CD8-positive, alpha-beta memory T cell (primary cell): ENCODE measurements at regions not wholly inside any gene's neighbourhood (a gene's known extent, or its start where the extent isn't known, plus 50 kb on each side); places are given as distances from the start of the nearest gene placed in this dataset.

ENCODE experiments used
- CTCF ChIA-PET: fragments of 350-600 bp; sonication (Branson Sonifier 250); formaldehyde crosslinking; loops from one replicate; lab custom pipeline; 2021; ENCODE audit warnings: antibody characterized with exemption; lab: Charles Lee
- POLR2A ChIA-PET: fragments of 350-600 bp; sonication (Branson Sonifier 250); formaldehyde crosslinking; loops from one replicate; lab custom pipeline; 2021; ENCODE audit warnings: antibody characterized with exemption; lab: Charles Lee
- DNase-seq, 5 donors: peaks; one replicate each; pipeline versions ENCODE4 v3.0.0 to v3.0.0-alpha.2; 2020 to 2022; ENCODE audit warnings: mixed read lengths in 1 of 5
- H3K27ac ChIP-seq: one replicate; pipeline ENCODE4 v1.7.0; 2013; ENCODE audit warnings: low read depth, mild to moderate bottlenecking, low read length, moderate library complexity
- H3K27me3 ChIP-seq: 2 replicates; pipeline ENCODE4 v1.7.0; 2013; ENCODE audit warnings: low read length, mild to moderate bottlenecking; ENCODE audit not compliant: insufficient read depth, poor library complexity, severe bottlenecking
- H3K36me3 ChIP-seq: 2 replicates; pipeline ENCODE4 v1.7.0; 2013; ENCODE audit warnings: mild to moderate bottlenecking, low read length, moderate library complexity; ENCODE audit not compliant: insufficient read depth
- H3K4me1 ChIP-seq: 2 replicates; pipeline ENCODE4 v1.7.0; 2013; ENCODE audit warnings: mild to moderate bottlenecking, low read length, moderate library complexity; ENCODE audit not compliant: insufficient read depth
- H3K4me3 ChIP-seq: 2 replicates; pipeline ENCODE4 v1.7.0; 2013; ENCODE audit warnings: mild to moderate bottlenecking, low read length
- H3K9me3 ChIP-seq: 2 replicates; pipeline ENCODE4 v1.7.0; 2013; ENCODE audit warnings: mild to moderate bottlenecking, low read length
- H3K27ac Mint-ChIP-seq, 8 donors: one replicate each; pipeline ENCODE4 v1.8.0; 2020 to 2021; ENCODE audit warnings: mixed read lengths in 8 of 8, mild to moderate bottlenecking in 6 of 8, inconsistent platforms in 3 of 8, moderate library complexity in 3 of 8
- H3K27me3 Mint-ChIP-seq, 2 donors: one replicate each; pipeline ENCODE4 v1.8.0; 2020 to 2021; ENCODE audit warnings: mixed read lengths in 2 of 2, mild to moderate bottlenecking in 1 of 2, moderate library complexity in 1 of 2
- H3K36me3 Mint-ChIP-seq, 3 donors: one replicate each; pipeline ENCODE4 v1.8.0; 2020 to 2021; ENCODE audit warnings: mixed read lengths in 3 of 3, inconsistent platforms in 1 of 3, mild to moderate bottlenecking in 1 of 3
- H3K4me1 Mint-ChIP-seq, 3 donors: one replicate each; pipeline ENCODE4 v1.8.0; 2020 to 2021; ENCODE audit warnings: mixed read lengths in 3 of 3, inconsistent platforms in 1 of 3, mild to moderate bottlenecking in 1 of 3
- H3K4me3 Mint-ChIP-seq, 7 donors: one replicate each; pipeline ENCODE4 v1.8.0; 2020 to 2021; ENCODE audit warnings: mixed read lengths in 7 of 7, mild to moderate bottlenecking in 6 of 7, moderate library complexity in 4 of 7, inconsistent platforms in 2 of 7
- H3K9me3 Mint-ChIP-seq, 5 donors: one replicate each; pipeline ENCODE4 v1.8.0; 2020 to 2022; ENCODE audit warnings: mixed read lengths in 5 of 5, mild to moderate bottlenecking in 3 of 5, moderate library complexity in 2 of 5, inconsistent platforms in 1 of 5

DNA sequence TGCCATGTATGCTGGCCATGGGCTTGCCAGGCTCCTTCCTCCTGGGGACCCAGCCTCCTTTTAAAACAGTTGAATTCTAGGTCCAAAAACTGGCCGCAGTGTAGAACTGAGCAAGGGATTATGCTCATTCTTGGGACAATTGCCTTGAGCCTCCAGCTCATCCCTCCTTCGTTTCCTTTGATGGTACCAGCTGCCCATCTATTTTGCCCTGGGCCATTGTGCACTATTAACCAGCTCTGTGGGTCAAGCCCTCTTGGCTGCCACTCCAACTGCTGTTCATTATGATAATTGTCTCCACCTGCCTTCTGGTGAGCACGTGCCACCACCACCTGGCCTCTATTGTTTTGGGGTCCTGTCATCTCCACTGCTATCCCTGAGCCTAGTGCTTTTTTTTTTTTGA, 75.8 kb upstream of the SYN2 start:
- no peak for DNase-seq
- H3K4me1 ChIP-seq, result no peaks in the 10 kb centered on the region
- POLR2A ChIA-PET, result no interaction called here
- H3K4me3 Mint-ChIP-seq, result no peak overlapping the region
- H3K4me3 ChIP-seq, result no peak overlapping the region
- H3K27me3 Mint-ChIP-seq, result peaks cover 0 to 24% of the 10 kb centered on the region in 2 donors
- no peak overlapping the region for H3K27ac Mint-ChIP-seq
- H3K27me3 ChIP-seq, result no peaks in the 10 kb centered on the region
- H3K36me3 Mint-ChIP-seq, result no peaks in the 10 kb centered on the region
- H3K9me3 ChIP-seq, result no peaks in the 10 kb centered on the region
- no peaks in the 10 kb centered on the region for H3K4me1 Mint-ChIP-seq
- H3K36me3 ChIP-seq, result no peaks in the 10 kb centered on the region
- CTCF ChIA-PET, result no interaction called here
- H3K9me3 Mint-ChIP-seq, result peaks cover 0 to 8% (median 0%) of the 10 kb centered on the region in 5 donors
- no peak overlapping the region for H3K27ac ChIP-seq

DNA sequence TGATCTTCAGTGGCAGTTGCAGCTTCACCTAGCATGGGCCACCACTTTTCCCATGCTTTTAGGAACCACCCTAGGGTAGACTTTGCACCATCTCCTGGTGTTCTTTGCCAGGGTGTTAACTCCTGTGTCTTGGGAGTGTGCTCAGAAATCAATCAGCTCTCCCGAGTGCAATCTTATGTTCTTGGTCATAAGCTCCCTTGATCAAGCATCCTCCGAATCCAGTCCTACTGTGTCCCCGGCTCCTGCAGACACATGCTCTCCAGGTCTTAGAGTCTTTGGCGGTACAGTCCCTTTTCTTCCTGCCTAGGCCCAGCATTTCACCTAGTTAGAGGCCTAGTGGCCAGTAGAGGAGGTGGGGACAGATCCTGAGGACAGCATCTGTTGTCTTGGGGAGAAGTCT, 74.7 kb upstream of the SYN2 start:
- Mint-ChIP-seq H3K36me3 (no peaks in the 10 kb centered on the region), H3K4me3 (no peak overlapping the region), H3K27ac (peak overlapping the region in 1 of 8 donors; percentile 81), H3K27me3 (peaks cover 0 to 24% of the 10 kb centered on the region in 2 donors), H3K9me3 (peaks cover 0 to 8% (median 0%) of the 10 kb centered on the region in 5 donors), H3K4me1 (no peaks in the 10 kb centered on the region)
- Histone ChIP-seq H3K36me3 (no peaks in the 10 kb centered on the region), H3K27ac (no peak overlapping the region), H3K9me3 (no peaks in the 10 kb centered on the region), H3K4me1 (no peaks in the 10 kb centered on the region), H3K27me3 (no peaks in the 10 kb centered on the region), H3K4me3 (no peak overlapping the region)
- POLR2A ChIA-PET, result no interaction called here
- CTCF ChIA-PET, result no interaction called here
- DNase-seq, result no peak

DNA sequence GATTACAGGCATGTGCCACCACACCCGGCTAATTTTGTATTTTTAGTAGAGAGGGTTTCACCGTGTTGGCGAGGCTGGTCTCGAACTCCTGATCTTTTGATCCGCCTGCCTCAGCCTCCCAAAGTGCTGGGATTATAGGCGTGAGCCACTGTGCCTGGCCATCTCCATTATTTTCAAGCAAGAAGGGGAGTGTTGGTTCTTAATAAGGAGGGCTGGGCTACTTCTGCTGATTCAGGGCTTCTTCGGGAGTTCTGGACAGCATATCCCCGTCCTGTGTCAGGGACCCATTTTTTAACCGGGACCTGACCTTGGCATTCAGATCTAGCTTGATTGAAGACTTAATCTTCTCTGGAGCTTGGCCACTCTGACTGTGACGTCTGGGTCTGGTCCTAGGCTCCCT, 74.1 kb upstream of the SYN2 start:
- peaks cover 0 to 24% of the 10 kb centered on the region in 2 donors for H3K27me3 Mint-ChIP-seq
- Histone ChIP-seq H3K4me3 (no peak overlapping the region), H3K4me1 (no peaks in the 10 kb centered on the region), H3K9me3 (no peaks in the 10 kb centered on the region), H3K36me3 (no peaks in the 10 kb centered on the region), H3K27ac (no peak overlapping the region), H3K27me3 (no peaks in the 10 kb centered on the region)
- no peaks in the 10 kb centered on the region for H3K36me3 Mint-ChIP-seq
- no peak overlapping the region for H3K4me3 Mint-ChIP-seq
- DNase-seq, result no peak
- no peaks in the 10 kb centered on the region for H3K4me1 Mint-ChIP-seq
- no peak overlapping the region for H3K27ac Mint-ChIP-seq
- POLR2A ChIA-PET, result no interaction called here
- peaks cover 0 to 8% (median 0%) of the 10 kb centered on the region in 5 donors for H3K9me3 Mint-ChIP-seq
- CTCF ChIA-PET, result no interaction called here

DNA sequence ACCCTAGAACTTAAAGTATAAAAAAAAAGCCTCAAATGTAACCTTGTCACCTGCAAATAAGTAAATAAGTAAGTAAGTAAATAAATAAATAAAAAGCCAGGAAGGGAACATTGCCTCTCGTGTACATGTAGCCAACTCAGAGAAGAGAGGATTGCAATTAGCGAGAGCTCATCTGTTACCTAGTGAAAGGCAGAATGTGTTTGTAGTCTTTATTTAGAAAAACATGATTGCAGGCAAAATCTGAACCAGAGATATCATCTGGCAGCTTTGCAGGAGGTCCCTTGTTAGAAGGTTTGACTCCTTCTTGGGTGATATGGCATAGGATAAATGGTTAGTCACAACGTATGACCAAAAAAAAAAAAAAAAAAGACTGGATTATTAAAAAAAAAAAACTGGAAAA, 71.6 kb upstream of the SYN2 start:
- H3K4me3 ChIP-seq, result no peak overlapping the region
- H3K9me3 ChIP-seq, result no peaks in the 10 kb centered on the region
- Mint-ChIP-seq H3K9me3 (peaks cover 0 to 8% (median 0%) of the 10 kb centered on the region in 5 donors), H3K4me3 (no peak overlapping the region), H3K4me1 (no peaks in the 10 kb centered on the region), H3K27ac (no peak overlapping the region), H3K36me3 (no peaks in the 10 kb centered on the region), H3K27me3 (peaks cover 2 to 24% of the 10 kb centered on the region in 2 donors)
- POLR2A ChIA-PET, result no interaction called here
- DNase-seq, result no peak
- no peaks in the 10 kb centered on the region for H3K27me3 ChIP-seq
- no peaks in the 10 kb centered on the region for H3K4me1 ChIP-seq
- H3K27ac ChIP-seq, result no peak overlapping the region
- H3K36me3 ChIP-seq, result no peaks in the 10 kb centered on the region
- CTCF ChIA-PET, result no interaction called here

DNA sequence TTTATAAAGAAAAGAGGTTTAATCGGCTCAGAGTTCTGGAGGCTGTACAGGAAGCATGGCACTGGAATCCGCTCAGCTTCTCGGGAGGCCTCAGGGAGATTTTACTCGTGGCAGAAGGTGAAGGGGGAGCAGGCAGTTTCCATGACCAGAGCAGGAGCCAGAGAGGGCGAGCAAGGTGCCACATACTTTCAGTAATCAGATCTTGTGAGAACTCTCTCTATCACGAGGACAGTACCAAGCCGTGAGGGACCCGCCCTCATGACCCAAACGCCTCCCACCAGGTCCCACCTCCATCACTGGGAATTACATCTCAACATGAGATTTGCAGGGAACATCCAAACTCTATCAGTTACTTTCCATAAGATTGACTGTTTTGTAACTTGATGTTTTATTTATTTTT, 70.7 kb upstream of the SYN2 start:
- Histone ChIP-seq H3K4me1 (no peaks in the 10 kb centered on the region), H3K27ac (no peak overlapping the region), H3K9me3 (no peaks in the 10 kb centered on the region), H3K27me3 (no peaks in the 10 kb centered on the region), H3K4me3 (no peak overlapping the region), H3K36me3 (no peaks in the 10 kb centered on the region)
- POLR2A ChIA-PET, result no interaction called here
- Mint-ChIP-seq H3K27me3 (peaks cover 2 to 24% of the 10 kb centered on the region in 2 donors), H3K4me3 (no peak overlapping the region), H3K9me3 (peaks cover 0 to 8% (median 0%) of the 10 kb centered on the region in 5 donors), H3K36me3 (no peaks in the 10 kb centered on the region), H3K4me1 (no peaks in the 10 kb centered on the region), H3K27ac (no peak overlapping the region)
- no peak for DNase-seq
- CTCF ChIA-PET, result no interaction called here

DNA sequence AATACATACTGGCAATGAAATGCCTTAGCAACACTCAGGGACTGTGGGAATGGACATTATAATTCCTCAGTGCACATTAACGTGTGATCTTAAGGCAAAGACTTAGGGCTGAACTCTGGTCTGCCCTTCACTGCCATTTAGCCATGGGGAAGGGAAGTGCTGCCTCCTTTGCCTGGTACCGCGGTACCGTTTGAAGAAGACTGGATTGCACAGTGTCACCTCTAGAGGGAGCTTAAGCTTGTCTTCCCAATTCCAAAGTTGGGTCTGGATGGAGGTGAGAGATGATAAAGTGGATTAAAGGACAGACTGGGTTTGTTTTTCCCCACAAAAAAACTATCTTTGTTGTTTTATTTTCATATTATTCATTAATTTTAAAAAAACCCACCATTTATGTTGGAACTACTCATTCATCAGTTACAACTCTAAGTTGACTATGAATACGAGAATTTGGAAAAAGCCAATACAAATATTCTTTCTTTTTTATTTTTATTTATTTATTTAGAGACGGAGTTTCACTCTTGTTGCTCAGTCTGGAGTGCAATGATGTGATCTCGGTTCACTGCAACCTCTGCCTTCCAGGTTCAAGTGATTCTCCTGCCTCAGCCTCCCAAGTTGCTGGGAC, 60.0 kb upstream of the SYN2 start:
- H3K4me3 ChIP-seq, result no peak overlapping the region
- H3K36me3 ChIP-seq, result no peaks in the 10 kb centered on the region
- Mint-ChIP-seq H3K27me3 (peaks cover 6 to 16% of the 10 kb centered on the region in 2 donors), H3K36me3 (peaks cover 0 to 1% (median 0%) of the 10 kb centered on the region in 3 donors), H3K4me3 (no peak overlapping the region), H3K27ac (no peak overlapping the region), H3K4me1 (no peaks in the 10 kb centered on the region), H3K9me3 (peaks cover 0 to 11% (median 6%) of the 10 kb centered on the region in 5 donors)
- no peaks in the 10 kb centered on the region for H3K9me3 ChIP-seq
- DNase-seq, result no peak
- no peaks in the 10 kb centered on the region for H3K27me3 ChIP-seq
- ChIA-PET CTCF (no interaction called here), POLR2A (no interaction called here)
- no peak overlapping the region for H3K27ac ChIP-seq
- no peaks in the 10 kb centered on the region for H3K4me1 ChIP-seq

DNA sequence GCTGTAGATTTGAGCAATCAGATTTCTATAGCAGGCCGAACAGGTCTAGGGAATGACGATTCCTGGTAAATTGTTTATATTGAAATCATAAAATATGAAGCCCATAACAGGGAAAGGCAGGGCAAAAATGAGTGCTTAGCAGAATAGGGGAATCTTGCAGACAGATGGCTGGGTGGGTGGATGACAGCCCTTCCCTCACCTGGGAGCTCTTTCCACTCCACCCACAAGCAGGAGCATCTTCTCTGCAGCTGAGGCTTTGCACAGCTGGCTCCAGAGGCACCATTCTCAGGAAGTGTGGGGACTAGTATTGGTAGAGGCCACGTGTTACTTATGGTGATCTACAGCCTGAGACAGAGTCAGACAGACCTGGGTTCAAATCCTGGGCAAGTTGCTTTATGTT, 55.9 kb upstream of the SYN2 start:
- no peak for DNase-seq
- Mint-ChIP-seq H3K4me3 (no peak overlapping the region), H3K9me3 (peaks cover 0 to 6% (median 2%) of the 10 kb centered on the region in 5 donors), H3K27me3 (peaks cover 5 to 42% of the 10 kb centered on the region in 2 donors), H3K36me3 (peaks cover 0 to 1% (median 0%) of the 10 kb centered on the region in 3 donors), H3K4me1 (no peaks in the 10 kb centered on the region), H3K27ac (no peak overlapping the region)
- POLR2A ChIA-PET, result no interaction called here
- H3K27ac ChIP-seq, result no peak overlapping the region
- no peak overlapping the region for H3K4me3 ChIP-seq
- H3K36me3 ChIP-seq, result no peaks in the 10 kb centered on the region
- CTCF ChIA-PET, result no interaction called here
- H3K9me3 ChIP-seq, result no peaks in the 10 kb centered on the region
- H3K4me1 ChIP-seq, result no peaks in the 10 kb centered on the region
- no peaks in the 10 kb centered on the region for H3K27me3 ChIP-seq

DNA sequence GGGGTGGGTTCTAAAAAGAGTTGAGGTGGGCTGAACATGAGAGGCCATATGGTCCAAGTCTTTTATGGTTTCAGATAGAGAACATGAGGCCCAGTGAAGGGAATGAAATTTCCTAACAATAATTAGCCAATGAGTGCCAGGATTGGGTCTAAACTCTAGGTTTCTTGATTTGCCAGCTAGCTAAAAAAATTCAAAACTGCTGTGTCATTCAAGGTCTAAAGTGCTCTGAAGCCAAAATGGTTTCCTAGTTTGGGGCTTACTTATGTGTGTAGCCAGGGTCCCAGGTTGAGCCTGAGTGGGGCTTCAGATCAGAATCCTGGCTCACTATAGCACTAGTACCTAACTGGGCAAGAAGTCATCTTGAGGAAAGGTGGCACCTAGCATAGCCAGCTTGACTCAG, 55.3 kb upstream of the SYN2 start:
- Histone ChIP-seq H3K4me1 (no peaks in the 10 kb centered on the region), H3K27me3 (no peaks in the 10 kb centered on the region), H3K4me3 (no peak overlapping the region), H3K27ac (no peak overlapping the region), H3K9me3 (no peaks in the 10 kb centered on the region), H3K36me3 (no peaks in the 10 kb centered on the region)
- Mint-ChIP-seq H3K4me1 (no peaks in the 10 kb centered on the region), H3K4me3 (no peak overlapping the region), H3K27ac (no peak overlapping the region), H3K27me3 (peaks cover 5 to 46% of the 10 kb centered on the region in 2 donors), H3K9me3 (peaks cover 0 to 6% (median 2%) of the 10 kb centered on the region in 5 donors), H3K36me3 (peaks cover 0 to 1% (median 0%) of the 10 kb centered on the region in 3 donors)
- no peak for DNase-seq
- ChIA-PET CTCF (no interaction called here), POLR2A (no interaction called here)
